H9 (cell line): ENCODE measurements at regions not wholly inside any gene's neighbourhood (a gene's known extent, or its start where the extent isn't known, plus 50 kb on each side); places are given as distances from the start of the nearest gene placed in this dataset.
A peak's percentile ranks its signal among the peaks of the same experiment; 100 is the strongest.

Experiments used
- DNase-seq: peaks from one replicate; pipeline ENCODE4 v3.0.0-alpha.2; 2017
- H2AFZ ChIP-seq: one replicate; pipeline ENCODE4 v1.6.1; 2013; ENCODE audit warnings: mild to moderate bottlenecking, low read length, control low read depth, moderate library complexity
- H2AK5ac ChIP-seq: 2 replicates; pipeline ENCODE4 v1.6.1; 2013; ENCODE audit warnings: low read length, control low read depth, mixed read lengths; ENCODE audit not compliant: insufficient read length
- H2BK120ac ChIP-seq: one replicate; pipeline ENCODE4 v1.6.1; 2013; ENCODE audit warnings: low read depth, mild to moderate bottlenecking, low read length, control low read depth, inconsistent platforms; ENCODE audit not compliant: poor library complexity, severe bottlenecking
- H2BK12ac ChIP-seq: 2 replicates; pipeline ENCODE4 v1.6.1; 2013; ENCODE audit warnings: low read length, control low read depth, mixed read lengths, low read depth; ENCODE audit not compliant: insufficient read length
- H2BK15ac ChIP-seq: 2 replicates; pipeline ENCODE4 v1.6.1; 2013; ENCODE audit warnings: low read depth, low read length, control low read depth
- H2BK20ac ChIP-seq: one replicate; pipeline ENCODE4 v1.6.1; 2013; ENCODE audit warnings: low read depth, mild to moderate bottlenecking, low read length, control low read depth, inconsistent platforms; ENCODE audit not compliant: poor library complexity, severe bottlenecking
- H2BK5ac ChIP-seq: 2 replicates; pipeline ENCODE4 v1.6.1; 2013; ENCODE audit warnings: low read length, control low read depth, mixed read lengths; ENCODE audit not compliant: insufficient read length
- H3K14ac ChIP-seq: 2 replicates; pipeline ENCODE4 v1.6.1; 2013; ENCODE audit warnings: low read length, control low read depth; ENCODE audit not compliant: insufficient read depth
- H3K18ac ChIP-seq: 2 replicates; pipeline ENCODE4 v1.6.1; 2013; ENCODE audit warnings: low read depth, mild to moderate bottlenecking, mixed read lengths, low read length, control low read depth; ENCODE audit not compliant: insufficient read length
- H3K23ac ChIP-seq: 2 replicates; pipeline ENCODE4 v1.6.1; 2013; ENCODE audit warnings: low read length, control low read depth, mixed read lengths, low read depth; ENCODE audit not compliant: insufficient read length
- H3K23me2 ChIP-seq: 2 replicates; pipeline ENCODE4 v1.6.1; 2013; ENCODE audit warnings: low read depth, mild to moderate bottlenecking, mixed read lengths, low read length, control low read depth; ENCODE audit not compliant: insufficient read length, poor library complexity, severe bottlenecking
- H3K27ac ChIP-seq: 2 replicates; pipeline ENCODE4 v1.5.1; 2013; ENCODE audit warnings: low read length, control low read depth, mixed read lengths, low read depth; ENCODE audit not compliant: insufficient read length
- H3K27me3 ChIP-seq: 2 replicates; pipeline ENCODE4 v1.6.1; 2013; ENCODE audit warnings: low read length, control low read depth, inconsistent platforms; ENCODE audit not compliant: insufficient read depth
- H3K4ac ChIP-seq: 2 replicates; pipeline ENCODE4 v1.6.1; 2013; ENCODE audit warnings: low read depth, mild to moderate bottlenecking, control low read depth, inconsistent platforms, low read length, moderate library complexity
- H3K4me1 ChIP-seq: 2 replicates; pipeline ENCODE4 v1.6.1; 2013; ENCODE audit warnings: low read length, control low read depth, inconsistent platforms; ENCODE audit not compliant: insufficient read depth
- H3K4me2 ChIP-seq: 2 replicates; pipeline ENCODE4 v1.6.1; 2013; ENCODE audit warnings: low read length, control low read depth, mixed read lengths; ENCODE audit not compliant: insufficient read length, insufficient read depth
- H3K56ac ChIP-seq: 2 replicates; pipeline ENCODE4 v1.6.1; 2013; ENCODE audit warnings: low read depth, mild to moderate bottlenecking, mixed read lengths, low read length, control low read depth; ENCODE audit not compliant: insufficient read length
- H3K79me1 ChIP-seq: 2 replicates; pipeline ENCODE4 v1.6.1; 2013; ENCODE audit warnings: low read depth, mild to moderate bottlenecking, moderate library complexity, low read length, control low read depth, inconsistent platforms; ENCODE audit not compliant: insufficient read depth, poor library complexity, severe bottlenecking
- H3K79me2 ChIP-seq: 2 replicates; pipeline ENCODE4 v1.6.1; 2013; ENCODE audit warnings: low read length, control low read depth, inconsistent platforms; ENCODE audit not compliant: insufficient read depth
- H3K9ac ChIP-seq: 2 replicates; pipeline ENCODE4 v1.6.1; 2013; ENCODE audit warnings: low read length, control low read depth, mixed read lengths; ENCODE audit not compliant: insufficient read length; ENCODE audit errors: extremely low read depth
- H3K9me3 ChIP-seq: one replicate; pipeline ENCODE4 v1.6.1; 2013; ENCODE audit warnings: low read depth, low read length, inconsistent platforms; ENCODE audit not compliant: control insufficient read depth
- H3T11ph ChIP-seq: one replicate; pipeline ENCODE4 v1.6.1; 2013; ENCODE audit warnings: mild to moderate bottlenecking, low read length, control low read depth, inconsistent platforms
- H4K20me1 ChIP-seq: one replicate; pipeline ENCODE4 v1.6.1; 2013; ENCODE audit not compliant: control insufficient read depth, insufficient read length, insufficient read depth
- H4K5ac ChIP-seq: 2 replicates; pipeline ENCODE4 v1.6.1; 2013; ENCODE audit warnings: low read depth, mild to moderate bottlenecking, mixed read lengths, low read length, control low read depth; ENCODE audit not compliant: insufficient read length
- H4K8ac ChIP-seq: replicated peaks from 2 replicates; pipeline ENCODE4 v1.6.1; 2013; ENCODE audit warnings: low read length, control low read depth, mixed read lengths, low read depth; ENCODE audit not compliant: insufficient read length
- H4K91ac ChIP-seq: 2 replicates; pipeline ENCODE4 v1.6.1; 2013; ENCODE audit warnings: low read depth, mild to moderate bottlenecking, moderate library complexity, mixed read lengths, low read length, control low read depth; ENCODE audit not compliant: insufficient read length
- H3K27ac Mint-ChIP-seq, 3 experiments: 2 replicates in 2 of 3; 3 replicates in 1 of 3; pipeline ENCODE4 v1.8.0; 2020 to 2021; ENCODE audit warnings: mixed read lengths in 3 of 3, mild to moderate bottlenecking in 1 of 3, moderate library complexity in 1 of 3
- H3K27me3 Mint-ChIP-seq: 2 replicates; pipeline ENCODE4 v1.8.0; 2021; ENCODE audit warnings: low read depth, mild to moderate bottlenecking, moderate library complexity, mixed read lengths
- H3K36me3 Mint-ChIP-seq, 3 experiments: 2 replicates in 2 of 3; 3 replicates in 1 of 3; pipeline ENCODE4 v1.8.0; 2020 to 2021; ENCODE audit warnings: low read depth in 3 of 3, mixed read lengths in 3 of 3; ENCODE audit not compliant: insufficient read depth in 1 of 3
- H3K4me1 Mint-ChIP-seq, 2 experiments: 2 replicates each; pipeline ENCODE4 v1.8.0; 2020; ENCODE audit warnings: mixed read lengths in 2 of 2
- H3K4me3 Mint-ChIP-seq, 2 experiments: 2 replicates in 1 of 2; 3 replicates in 1 of 2; pipeline ENCODE4 v1.8.0; 2020 to 2021; ENCODE audit warnings: mild to moderate bottlenecking in 2 of 2, mixed read lengths in 2 of 2, moderate library complexity in 1 of 2
- H3K9me3 Mint-ChIP-seq, 2 experiments: 2 replicates in 1 of 2; 3 replicates in 1 of 2; pipeline ENCODE4 v1.8.0; 2020; ENCODE audit warnings: mild to moderate bottlenecking in 2 of 2, mixed read lengths in 2 of 2, moderate library complexity in 1 of 2
- WGBS: extraction: QIAGEN DNeasy Blood & Tissue Kit; methylation state at CpG from one replicate; pipeline ENCODE4 v1.1.7; 2013; ENCODE audit warnings: missing lambda C conversion rate, low lambda C conversion rate, mixed read lengths; ENCODE audit not compliant: insufficient read length; ENCODE audit errors: extremely low coverage; 5-methylcytosine and 5-hydroxymethylcytosine counted together
- TF ChIP-seq, protein P1 (sequence below): fragments of 200-600 bp; sonication (generic); conservative IDR thresholded peaks from 3 replicates; pipeline ENCODE4 v1.8.0; 2021; ENCODE audit warnings: antibody characterized with exemption, mild to moderate bottlenecking

GRCh38 chr3:135622215-135622614 is 343.3 kb upstream of the PPP2R3A start:
- TF ChIP-seq, protein P1, sequence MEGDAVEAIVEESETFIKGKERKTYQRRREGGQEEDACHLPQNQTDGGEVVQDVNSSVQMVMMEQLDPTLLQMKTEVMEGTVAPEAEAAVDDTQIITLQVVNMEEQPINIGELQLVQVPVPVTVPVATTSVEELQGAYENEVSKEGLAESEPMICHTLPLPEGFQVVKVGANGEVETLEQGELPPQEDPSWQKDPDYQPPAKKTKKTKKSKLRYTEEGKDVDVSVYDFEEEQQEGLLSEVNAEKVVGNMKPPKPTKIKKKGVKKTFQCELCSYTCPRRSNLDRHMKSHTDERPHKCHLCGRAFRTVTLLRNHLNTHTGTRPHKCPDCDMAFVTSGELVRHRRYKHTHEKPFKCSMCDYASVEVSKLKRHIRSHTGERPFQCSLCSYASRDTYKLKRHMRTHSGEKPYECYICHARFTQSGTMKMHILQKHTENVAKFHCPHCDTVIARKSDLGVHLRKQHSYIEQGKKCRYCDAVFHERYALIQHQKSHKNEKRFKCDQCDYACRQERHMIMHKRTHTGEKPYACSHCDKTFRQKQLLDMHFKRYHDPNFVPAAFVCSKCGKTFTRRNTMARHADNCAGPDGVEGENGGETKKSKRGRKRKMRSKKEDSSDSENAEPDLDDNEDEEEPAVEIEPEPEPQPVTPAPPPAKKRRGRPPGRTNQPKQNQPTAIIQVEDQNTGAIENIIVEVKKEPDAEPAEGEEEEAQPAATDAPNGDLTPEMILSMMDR: no peak
- Histone ChIP-seq H3K4me2 (no peak overlapping the region), H4K20me1 (no peaks in the 10 kb centered on the region), H3K18ac (no peak overlapping the region), H2BK15ac (no peak overlapping the region), H4K8ac (no peak overlapping the region), H3T11ph (no peak overlapping the region), H3K27me3 (no peaks in the 10 kb centered on the region), H3K4me1 (no peaks in the 10 kb centered on the region), H2BK120ac (no peak overlapping the region), H3K23me2 (peaks cover 3% of the 10 kb centered on the region), H3K4ac (no peak overlapping the region), H2BK5ac (no peak overlapping the region), H4K5ac (no peak overlapping the region), H3K79me2 (no peaks in the 10 kb centered on the region), H2AK5ac (no peak overlapping the region), H3K79me1 (no peaks in the 10 kb centered on the region), H3K56ac (no peak overlapping the region), H2BK12ac (no peak overlapping the region), H4K91ac (no peak overlapping the region), H3K23ac (no peak overlapping the region), H3K27ac (no peak overlapping the region), H3K14ac (no peak overlapping the region), H2AFZ (no peak overlapping the region), H2BK20ac (no peak overlapping the region), H3K9ac (no peak overlapping the region), H3K9me3 (no peaks in the 10 kb centered on the region)
- DNase-seq: no peak
- no peaks in the 10 kb centered on the region for H3K27me3 Mint-ChIP-seq
- WGBS: no CpG with 5 or more reads among the region's 2 CpGs
- no peaks in the 10 kb centered on the region for H3K9me3 Mint-ChIP-seq
- H3K27ac Mint-ChIP-seq: peak overlapping the region in 1 of 3 experiments; percentile 86; a peak in 1 of 7 replicates
- no peaks in the 10 kb centered on the region for H3K36me3 Mint-ChIP-seq
- H3K4me3 Mint-ChIP-seq: no peak overlapping the region
- H3K4me1 Mint-ChIP-seq: 0 out of 4 replicates have a peak, but pooled peaks cover 0 to 2% of the 10 kb centered on the region in 2 experiments
